Fibroblast of the conjunctiva (primary cell): ENCODE measurements at regions not wholly inside any gene's neighbourhood (a gene's known extent, or its start where the extent isn't known, plus 50 kb on each side); places are given as distances from the start of the nearest gene placed in this dataset.

Experiments used
- DNase-seq: peaks from one replicate; pipeline ENCODE4 v3.0.0-alpha.2; 2010; ENCODE audit warnings: low read depth

- no peak for DNase-seq
Observed at GRCh38 chr5:28788954-28789353, 1750.6 kb upstream of the CDH9 start.

GRCh38 chr5:28780083-28780692 lies 1741.8 kb upstream of the CDH9 start:
- DNase-seq: no peak

- DNase-seq: no peak
Observed at GRCh38 chr5:28779161-28779754, 1740.9 kb upstream of the CDH9 start.

- DNase-seq: no peak
Observed at GRCh38 chr5:28770307-28770706, 1731.9 kb upstream of the CDH9 start.

- DNase-seq: peak; percentile 56
Observed at GRCh38 chr5:28766565-28767158, 1728.3 kb upstream of the CDH9 start.

- DNase-seq: no peak
Observed at GRCh38 chr5:28751396-28751795, 1713.0 kb upstream of the CDH9 start.

GRCh38 chr5:28750251-28750650 lies 1711.9 kb upstream of the CDH9 start:
- no peak for DNase-seq

- DNase-seq: no peak
Observed at GRCh38 chr5:28748446-28748845, 1710.1 kb upstream of the CDH9 start.

GRCh38 chr5:28743716-28744110 lies 1705.3 kb upstream of the CDH9 start:
- no peak for DNase-seq

GRCh38 chr5:28743025-28743715 lies 1704.8 kb upstream of the CDH9 start:
- DNase-seq: peak; percentile 6

- DNase-seq: no peak
Observed at GRCh38 chr5:28737682-28738081, 1699.3 kb upstream of the CDH9 start.

GRCh38 chr5:28737222-28737621 lies 1698.8 kb upstream of the CDH9 start:
- no peak for DNase-seq

- DNase-seq: no peak
Observed at GRCh38 chr5:28734396-28734795, 1696.0 kb upstream of the CDH9 start.

GRCh38 chr5:28729067-28729466 lies 1690.7 kb upstream of the CDH9 start:
- no peak for DNase-seq

GRCh38 chr5:28726815-28727214 lies 1688.4 kb upstream of the CDH9 start:
- DNase-seq: no peak

- no peak for DNase-seq
Observed at GRCh38 chr5:28725001-28725400, 1686.6 kb upstream of the CDH9 start.

GRCh38 chr5:28714907-28715698 lies 1676.7 kb upstream of the CDH9 start:
- no peak for DNase-seq

GRCh38 chr5:28710360-28710759 lies 1672.0 kb upstream of the CDH9 start:
- no peak for DNase-seq

GRCh38 chr5:28708472-28708871 lies 1670.1 kb upstream of the CDH9 start:
- DNase-seq: no peak

GRCh38 chr5:28707706-28708105 lies 1669.3 kb upstream of the CDH9 start:
- DNase-seq: no peak

- DNase-seq: no peak
Observed at GRCh38 chr5:28703651-28704260, 1665.4 kb upstream of the CDH9 start.

GRCh38 chr5:28691526-28691925 lies 1653.1 kb upstream of the CDH9 start:
- no peak for DNase-seq
